RWPE2 (cell line): ENCODE measurements at regions not wholly inside any gene's neighbourhood (a gene's known extent, or its start where the extent isn't known, plus 50 kb on each side); places are given as distances from the start of the nearest gene placed in this dataset.

ENCODE experiments used
- ATAC-seq: fragments of 200-7000 bp; cut with Tn5 transposase; 3 replicates; pipeline ENCODE4 v1.9.1; 2021; ENCODE audit warnings: low read depth
- DNase-seq: peaks from one replicate; pipeline ENCODE4 v3.0.0-alpha.2; 2020; ENCODE audit warnings: low spot score
- H3K27ac ChIP-seq: fragments of 450-650 bp; 2 replicates; pipeline ENCODE4 v1.5.1; 2017; ENCODE audit warnings: mild to moderate bottlenecking; ENCODE audit not compliant: poor library complexity, severe bottlenecking
- H3K27me3 ChIP-seq: fragments of 250-450 bp; sonication (Bioruptor Pico); 2 replicates; pipeline ENCODE4 v1.5.1; 2021; ENCODE audit warnings: mild to moderate bottlenecking, moderate library complexity; ENCODE audit not compliant: insufficient read depth, poor library complexity, severe bottlenecking
- H3K36me3 ChIP-seq: fragments of 250-450 bp; sonication (Bioruptor Pico); 2 replicates; pipeline ENCODE4 v1.5.1; 2020; ENCODE audit warnings: low read depth, mild to moderate bottlenecking, moderate library complexity
- H3K4me1 ChIP-seq: fragments of 250-450 bp; sonication (Bioruptor Pico); 2 replicates; pipeline ENCODE4 v1.5.1; 2021; ENCODE audit warnings: mild to moderate bottlenecking, moderate library complexity; ENCODE audit not compliant: insufficient read depth, poor library complexity, severe bottlenecking
- H3K4me3 ChIP-seq: fragments of 250-450 bp; sonication (Bioruptor Pico); 2 replicates; pipeline ENCODE4 v1.5.1; 2021; ENCODE audit warnings: mild to moderate bottlenecking, moderate library complexity; ENCODE audit not compliant: severe bottlenecking
- H3K9me3 ChIP-seq: fragments of 250-450 bp; sonication (Bioruptor Pico); 2 replicates; pipeline ENCODE4 v1.5.1; 2021; ENCODE audit warnings: mild to moderate bottlenecking, moderate library complexity; ENCODE audit not compliant: severe bottlenecking
- TF ChIP-seq, protein P1 (sequence below): fragments of 450-650 bp; IDR thresholded peaks from one replicate; pipeline ENCODE4 v1.5.1; 2017; ENCODE audit warnings: mild to moderate bottlenecking, moderate library complexity; ENCODE audit not compliant: poor library complexity, severe bottlenecking

DNA sequence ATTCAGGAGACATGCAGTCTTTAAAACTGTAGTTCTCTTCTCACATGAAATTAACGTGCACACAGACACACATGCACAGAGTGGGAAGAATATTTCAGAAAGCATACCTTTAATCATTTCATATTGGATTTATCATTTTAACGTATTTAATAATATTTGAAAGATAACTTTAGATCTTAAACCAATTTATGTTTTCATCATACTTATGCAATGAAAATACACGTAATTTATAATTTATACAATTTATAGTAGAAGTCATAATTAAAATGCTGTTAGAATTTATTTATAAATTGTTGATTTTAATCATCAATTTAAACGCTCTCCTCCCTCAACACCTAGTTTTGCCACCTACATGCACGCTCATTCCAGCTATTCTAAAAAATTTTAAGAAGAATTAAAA is 894.9 kb upstream of the CTNND2 start:
- TF ChIP-seq, protein P1, sequence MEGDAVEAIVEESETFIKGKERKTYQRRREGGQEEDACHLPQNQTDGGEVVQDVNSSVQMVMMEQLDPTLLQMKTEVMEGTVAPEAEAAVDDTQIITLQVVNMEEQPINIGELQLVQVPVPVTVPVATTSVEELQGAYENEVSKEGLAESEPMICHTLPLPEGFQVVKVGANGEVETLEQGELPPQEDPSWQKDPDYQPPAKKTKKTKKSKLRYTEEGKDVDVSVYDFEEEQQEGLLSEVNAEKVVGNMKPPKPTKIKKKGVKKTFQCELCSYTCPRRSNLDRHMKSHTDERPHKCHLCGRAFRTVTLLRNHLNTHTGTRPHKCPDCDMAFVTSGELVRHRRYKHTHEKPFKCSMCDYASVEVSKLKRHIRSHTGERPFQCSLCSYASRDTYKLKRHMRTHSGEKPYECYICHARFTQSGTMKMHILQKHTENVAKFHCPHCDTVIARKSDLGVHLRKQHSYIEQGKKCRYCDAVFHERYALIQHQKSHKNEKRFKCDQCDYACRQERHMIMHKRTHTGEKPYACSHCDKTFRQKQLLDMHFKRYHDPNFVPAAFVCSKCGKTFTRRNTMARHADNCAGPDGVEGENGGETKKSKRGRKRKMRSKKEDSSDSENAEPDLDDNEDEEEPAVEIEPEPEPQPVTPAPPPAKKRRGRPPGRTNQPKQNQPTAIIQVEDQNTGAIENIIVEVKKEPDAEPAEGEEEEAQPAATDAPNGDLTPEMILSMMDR = no peak
- DNase-seq (no peak), ATAC-seq (no peak)
- Histone ChIP-seq H3K36me3 (no peaks in the 10 kb centered on the region), H3K9me3 (peaks cover 3% of the 10 kb centered on the region), H3K27me3 (no peaks in the 10 kb centered on the region), H3K27ac (no peak overlapping the region), H3K4me3 (no peak overlapping the region), H3K4me1 (no peaks in the 10 kb centered on the region)

DNA sequence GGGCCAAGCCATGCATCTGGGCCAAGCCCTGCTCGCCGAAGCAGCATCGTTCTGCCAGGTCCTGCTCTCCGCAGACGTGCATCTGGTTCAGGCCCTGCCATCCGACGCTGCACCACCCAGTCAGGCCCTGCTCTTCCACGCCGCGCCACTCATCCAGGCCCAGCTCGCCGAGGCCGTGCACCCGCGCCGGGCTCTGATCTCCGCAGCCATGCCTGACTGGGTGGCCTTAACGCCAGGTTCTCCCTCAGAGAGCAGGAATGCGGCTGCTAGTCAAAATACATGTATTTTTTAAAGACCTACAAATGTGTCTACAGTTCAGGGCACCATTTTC is 891.1 kb upstream of the CTNND2 start:
- Histone ChIP-seq H3K4me1 (no peaks in the 10 kb centered on the region), H3K27ac (no peak overlapping the region), H3K9me3 (peaks cover 3% of the 10 kb centered on the region), H3K27me3 (no peaks in the 10 kb centered on the region), H3K36me3 (no peaks in the 10 kb centered on the region), H3K4me3 (no peak overlapping the region)
- TF ChIP-seq, protein P1 = no peak
- DNase-seq = no peak
- ATAC-seq = no peak

- TF ChIP-seq, protein P1 = no peak
- no peaks in the 10 kb centered on the region for H3K27me3 ChIP-seq
- ATAC-seq = no peak
- no peak overlapping the region for H3K27ac ChIP-seq
- no peaks in the 10 kb centered on the region for H3K4me1 ChIP-seq
- H3K9me3 ChIP-seq = peaks cover 3% of the 10 kb centered on the region
- no peak overlapping the region for H3K4me3 ChIP-seq
- no peak for DNase-seq
- no peaks in the 10 kb centered on the region for H3K36me3 ChIP-seq
These were observed 890.5 kb upstream of the CTNND2 start for GRCh38 chr5:12794476-12795332.

- H3K4me3 ChIP-seq = no peak overlapping the region
- ATAC-seq (no peak), DNase-seq (no peak)
- peaks cover 3% of the 10 kb centered on the region for H3K9me3 ChIP-seq
- TF ChIP-seq, protein P1 = no peak
- no peaks in the 10 kb centered on the region for H3K4me1 ChIP-seq
- H3K36me3 ChIP-seq = no peaks in the 10 kb centered on the region
- no peaks in the 10 kb centered on the region for H3K27me3 ChIP-seq
- H3K27ac ChIP-seq = no peak overlapping the region
These were observed 889.1 kb upstream of the CTNND2 start for GRCh38 chr5:12793373-12793772.

DNA sequence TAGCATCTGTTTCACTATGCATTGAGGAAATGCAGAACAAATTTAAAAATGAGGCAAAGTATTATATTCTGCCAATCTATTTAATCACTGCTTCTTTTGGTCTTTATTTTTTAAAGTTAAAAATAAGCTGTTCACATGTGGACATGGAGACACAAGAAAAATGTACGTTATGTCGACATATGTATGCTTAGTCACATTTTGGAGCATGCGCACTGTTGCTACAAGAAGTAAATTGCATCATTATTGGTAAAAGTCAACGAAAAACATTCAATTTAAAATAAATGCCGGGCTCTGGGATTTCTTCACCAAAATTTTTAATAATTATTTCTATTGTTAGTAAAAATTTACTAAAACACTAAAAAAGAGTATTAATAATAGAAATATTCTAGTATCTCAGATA is 876.3 kb upstream of the CTNND2 start:
- no peak for ATAC-seq
- H3K4me1 ChIP-seq = no peaks in the 10 kb centered on the region
- no peaks in the 10 kb centered on the region for H3K27me3 ChIP-seq
- H3K4me3 ChIP-seq = no peak overlapping the region
- TF ChIP-seq, protein P1 = no peak
- no peaks in the 10 kb centered on the region for H3K36me3 ChIP-seq
- no peak for DNase-seq
- no peaks in the 10 kb centered on the region for H3K9me3 ChIP-seq
- H3K27ac ChIP-seq = no peak overlapping the region
